Progenitor cell of endocrine pancreas (in vitro differentiated cells): ENCODE measurements at regions not wholly inside any gene's neighbourhood (a gene's known extent, or its start where the extent isn't known, plus 50 kb on each side); places are given as distances from the start of the nearest gene placed in this dataset.

ENCODE experiments used
- DNase-seq: peaks from one replicate; pipeline ENCODE4 v3.0.0; 2021; ENCODE audit warnings: low spot score; ENCODE audit not compliant: unreplicated experiment
- H3K27ac Mint-ChIP-seq: 2 replicates; pipeline ENCODE4 v1.8.0; 2021; ENCODE audit warnings: mild to moderate bottlenecking, moderate library complexity, mixed read lengths
- H3K27me3 Mint-ChIP-seq: 2 replicates; pipeline ENCODE4 v1.8.0; 2021; ENCODE audit warnings: mixed read lengths
- H3K36me3 Mint-ChIP-seq: 2 replicates; pipeline ENCODE4 v1.8.0; 2022; ENCODE audit warnings: mixed read lengths; ENCODE audit not compliant: insufficient read depth
- H3K4me1 Mint-ChIP-seq: 2 replicates; pipeline ENCODE4 v1.8.0; 2021; ENCODE audit warnings: low read depth, mixed read lengths
- H3K4me3 Mint-ChIP-seq: 2 replicates; pipeline ENCODE4 v1.8.0; 2021; ENCODE audit warnings: low read depth, mild to moderate bottlenecking, moderate library complexity, mixed read lengths
- H3K9me3 Mint-ChIP-seq: 2 replicates; pipeline ENCODE4 v1.8.0; 2021; ENCODE audit warnings: low read depth, mixed read lengths
- TF ChIP-seq, protein P1 (sequence below): fragments of 200-600 bp; sonication (generic); IDR thresholded peaks from one replicate; pipeline ENCODE4 v1.5.0; 2021; ENCODE audit warnings: antibody characterized with exemption, mild to moderate bottlenecking; ENCODE audit not compliant: unreplicated experiment

DNA sequence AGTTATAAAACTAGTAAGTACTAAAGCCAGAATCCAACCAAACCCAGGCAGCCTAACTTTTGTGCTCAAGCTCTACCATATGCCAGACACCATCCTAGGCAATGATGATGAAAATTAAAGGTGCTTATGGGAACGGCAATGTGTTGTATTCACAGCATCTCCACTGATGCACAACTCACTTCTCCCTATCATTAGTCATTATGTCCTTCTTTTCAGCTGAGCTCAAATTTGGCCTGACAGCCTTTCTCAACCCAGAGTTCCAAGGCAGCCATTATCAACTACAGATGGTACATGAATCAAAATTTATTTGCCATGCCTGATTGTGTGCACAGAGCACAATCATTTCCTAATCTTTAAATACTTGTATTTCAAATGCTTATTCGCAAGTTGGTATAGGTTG is 121.6 kb upstream of the TNPO1 start:
- DNase-seq = no peak
- Mint-ChIP-seq H3K27ac (no peak overlapping the region), H3K27me3 (no peaks in the 10 kb centered on the region), H3K9me3 (no peaks in the 10 kb centered on the region), H3K4me1 (peaks cover 12% of the 10 kb centered on the region), H3K36me3 (no peaks in the 10 kb centered on the region), H3K4me3 (no peak overlapping the region)
- TF ChIP-seq, protein P1, sequence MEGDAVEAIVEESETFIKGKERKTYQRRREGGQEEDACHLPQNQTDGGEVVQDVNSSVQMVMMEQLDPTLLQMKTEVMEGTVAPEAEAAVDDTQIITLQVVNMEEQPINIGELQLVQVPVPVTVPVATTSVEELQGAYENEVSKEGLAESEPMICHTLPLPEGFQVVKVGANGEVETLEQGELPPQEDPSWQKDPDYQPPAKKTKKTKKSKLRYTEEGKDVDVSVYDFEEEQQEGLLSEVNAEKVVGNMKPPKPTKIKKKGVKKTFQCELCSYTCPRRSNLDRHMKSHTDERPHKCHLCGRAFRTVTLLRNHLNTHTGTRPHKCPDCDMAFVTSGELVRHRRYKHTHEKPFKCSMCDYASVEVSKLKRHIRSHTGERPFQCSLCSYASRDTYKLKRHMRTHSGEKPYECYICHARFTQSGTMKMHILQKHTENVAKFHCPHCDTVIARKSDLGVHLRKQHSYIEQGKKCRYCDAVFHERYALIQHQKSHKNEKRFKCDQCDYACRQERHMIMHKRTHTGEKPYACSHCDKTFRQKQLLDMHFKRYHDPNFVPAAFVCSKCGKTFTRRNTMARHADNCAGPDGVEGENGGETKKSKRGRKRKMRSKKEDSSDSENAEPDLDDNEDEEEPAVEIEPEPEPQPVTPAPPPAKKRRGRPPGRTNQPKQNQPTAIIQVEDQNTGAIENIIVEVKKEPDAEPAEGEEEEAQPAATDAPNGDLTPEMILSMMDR = no peak

DNA sequence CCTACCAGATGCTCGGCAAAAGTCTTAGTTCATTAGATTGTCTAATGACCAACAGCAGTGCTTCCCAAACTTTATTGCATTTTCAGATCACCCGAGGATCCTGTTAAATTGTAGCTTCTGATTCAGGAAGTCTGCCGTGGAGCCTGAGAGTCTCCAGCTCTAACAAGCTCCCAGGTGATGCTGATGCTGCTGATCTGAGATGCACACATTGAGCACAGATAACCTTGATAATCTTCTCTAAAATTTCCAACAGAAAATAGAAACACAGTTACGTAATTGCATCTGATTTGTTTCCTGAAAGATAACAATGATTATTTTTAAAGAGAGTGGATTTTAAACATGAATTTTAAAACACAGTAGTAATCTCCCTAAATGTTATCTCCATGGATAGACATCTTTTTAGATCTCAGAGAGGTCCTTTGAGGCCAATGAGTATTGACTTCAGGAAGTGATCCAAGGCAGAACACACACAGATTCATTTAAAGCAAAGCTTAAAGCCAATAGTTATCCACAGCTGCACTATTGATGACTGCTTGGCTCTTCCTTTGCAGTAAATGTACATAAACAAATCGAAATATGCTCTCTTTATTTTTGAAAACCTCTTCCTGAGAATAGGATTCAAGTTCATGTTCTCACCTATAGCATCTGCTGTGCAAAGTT is 122.8 kb upstream of the TNPO1 start:
- no peak for DNase-seq
- H3K9me3 Mint-ChIP-seq = no peaks in the 10 kb centered on the region
- H3K4me3 Mint-ChIP-seq = no peak overlapping the region
- no peaks in the 10 kb centered on the region for H3K27me3 Mint-ChIP-seq
- no peaks in the 10 kb centered on the region for H3K36me3 Mint-ChIP-seq
- H3K27ac Mint-ChIP-seq = no peak overlapping the region
- peaks cover 12% of the 10 kb centered on the region for H3K4me1 Mint-ChIP-seq
- TF ChIP-seq, protein P1 = no peak

DNA sequence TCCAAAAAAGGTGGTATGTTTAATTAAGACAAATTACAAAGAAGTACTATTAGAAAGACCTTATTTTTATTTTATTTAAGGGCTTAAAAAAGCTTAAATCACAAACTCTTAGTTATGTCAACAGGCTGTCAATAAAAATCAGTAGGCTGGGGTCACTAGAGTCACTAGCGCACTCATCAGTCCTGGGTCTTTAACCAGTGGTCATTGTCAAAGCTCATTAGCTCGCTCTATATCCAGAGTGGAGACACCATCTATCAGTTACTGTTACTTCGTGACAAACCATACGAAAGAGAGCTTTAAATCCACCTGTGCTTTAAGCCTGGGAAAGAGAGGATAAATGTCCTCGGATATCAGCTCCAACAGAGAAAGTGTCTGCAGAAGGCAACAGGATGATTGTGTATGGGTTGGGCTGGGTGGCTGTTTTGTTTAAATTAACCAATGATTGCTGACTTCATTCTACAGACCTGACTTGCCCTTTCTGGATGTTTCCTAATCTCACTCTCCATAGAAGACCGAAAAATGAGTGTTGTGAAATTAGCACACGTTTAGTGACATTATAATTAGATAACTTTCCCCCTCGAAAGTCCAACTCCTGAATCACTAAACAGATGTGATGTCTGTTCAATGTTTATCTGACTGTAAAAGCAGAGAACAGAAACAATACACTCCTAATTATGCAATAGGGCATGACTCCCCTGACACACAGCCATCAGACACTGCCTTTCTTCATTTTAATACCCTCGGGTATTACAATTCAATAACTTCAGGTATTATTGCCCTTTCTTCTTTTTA is 123.6 kb upstream of the TNPO1 start:
- H3K36me3 Mint-ChIP-seq = no peaks in the 10 kb centered on the region
- TF ChIP-seq, protein P1 = no peak
- no peak overlapping the region for H3K27ac Mint-ChIP-seq
- H3K4me3 Mint-ChIP-seq = no peak overlapping the region
- DNase-seq = no peak
- peaks cover 12% of the 10 kb centered on the region for H3K4me1 Mint-ChIP-seq
- no peaks in the 10 kb centered on the region for H3K27me3 Mint-ChIP-seq
- no peaks in the 10 kb centered on the region for H3K9me3 Mint-ChIP-seq

DNA sequence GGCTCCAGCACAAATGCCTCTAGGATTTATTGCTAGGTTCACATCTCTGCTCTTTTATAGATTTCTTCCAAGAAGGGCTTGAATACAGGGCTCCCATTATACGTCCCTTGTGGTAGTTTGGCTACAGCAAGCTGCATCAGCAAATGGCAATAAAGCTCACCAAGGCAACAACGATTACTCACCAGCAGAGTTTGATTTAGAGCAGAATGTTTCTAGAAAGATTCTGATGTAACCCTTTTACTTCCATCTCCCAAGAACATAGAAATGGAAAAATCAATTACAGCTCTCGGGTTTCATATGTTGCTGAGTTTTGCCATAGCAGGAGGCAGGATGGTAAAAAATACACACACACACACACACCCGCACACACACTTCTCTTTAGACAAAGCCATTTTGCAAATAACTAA is 124.2 kb upstream of the TNPO1 start:
- no peak overlapping the region for H3K27ac Mint-ChIP-seq
- no peaks in the 10 kb centered on the region for H3K9me3 Mint-ChIP-seq
- DNase-seq = no peak
- H3K4me3 Mint-ChIP-seq = no peak overlapping the region
- H3K4me1 Mint-ChIP-seq = peaks cover 12% of the 10 kb centered on the region
- no peaks in the 10 kb centered on the region for H3K36me3 Mint-ChIP-seq
- no peaks in the 10 kb centered on the region for H3K27me3 Mint-ChIP-seq
- TF ChIP-seq, protein P1 = no peak

DNA sequence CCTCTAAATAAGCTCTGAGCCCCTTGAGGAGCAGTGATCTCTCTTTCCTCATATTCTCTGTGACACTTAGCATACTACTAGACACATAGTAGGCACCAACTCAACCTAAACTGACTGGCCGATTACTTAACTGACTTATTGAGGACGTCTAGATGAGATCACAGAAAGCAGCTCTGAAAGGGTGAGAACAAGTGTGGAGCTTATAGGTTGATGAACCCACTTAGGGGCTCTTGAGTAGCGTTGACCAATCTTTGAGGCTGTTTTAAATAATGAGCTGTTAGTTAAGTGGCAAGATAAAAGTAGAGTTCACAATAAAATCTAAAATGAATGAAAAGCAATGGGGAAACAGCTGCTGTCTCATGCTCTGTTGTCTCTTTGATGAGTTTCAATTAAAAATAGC is 124.7 kb upstream of the TNPO1 start:
- Mint-ChIP-seq H3K36me3 (no peaks in the 10 kb centered on the region), H3K27ac (no peak overlapping the region), H3K4me3 (no peak overlapping the region), H3K4me1 (peaks cover 12% of the 10 kb centered on the region), H3K9me3 (no peaks in the 10 kb centered on the region), H3K27me3 (no peaks in the 10 kb centered on the region)
- TF ChIP-seq, protein P1 = no peak
- no peak for DNase-seq
